Renal cortical epithelial cell (primary cell): ENCODE measurements at regions not wholly inside any gene's neighbourhood (a gene's known extent, or its start where the extent isn't known, plus 50 kb on each side); places are given as distances from the start of the nearest gene placed in this dataset.
A peak's percentile ranks its signal among the peaks of the same experiment; 100 is the strongest.
"Not testable (repeated sequence)": the region's sequence is repeated elsewhere in the genome, so short reads cannot be mapped to it uniquely, and the experiment has no call there.

Source experiments
- DNase-seq: peaks from one replicate; pipeline ENCODE4 v3.0.0-alpha.2; 2011; ENCODE audit warnings: low read depth

DNA sequence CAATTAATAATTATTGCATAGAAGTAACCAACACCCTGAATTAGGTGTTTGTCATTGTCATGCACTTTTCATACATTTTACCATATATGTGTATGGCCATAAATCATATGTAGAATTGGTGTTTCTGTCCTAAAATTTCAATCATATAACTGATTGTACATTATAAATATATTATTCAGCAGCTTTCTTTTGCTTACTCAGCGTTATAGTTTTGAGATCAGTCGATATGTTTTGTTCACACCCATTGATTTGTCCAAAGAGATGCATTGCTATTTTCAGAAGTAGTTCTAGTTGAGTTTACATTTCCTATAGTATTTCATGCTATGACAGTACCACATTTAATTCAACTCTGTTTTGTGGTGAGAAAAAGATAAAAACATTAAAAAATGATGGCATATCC lies 50.5 kb upstream of the PARP4 start:
- DNase-seq, result no peak

DNA sequence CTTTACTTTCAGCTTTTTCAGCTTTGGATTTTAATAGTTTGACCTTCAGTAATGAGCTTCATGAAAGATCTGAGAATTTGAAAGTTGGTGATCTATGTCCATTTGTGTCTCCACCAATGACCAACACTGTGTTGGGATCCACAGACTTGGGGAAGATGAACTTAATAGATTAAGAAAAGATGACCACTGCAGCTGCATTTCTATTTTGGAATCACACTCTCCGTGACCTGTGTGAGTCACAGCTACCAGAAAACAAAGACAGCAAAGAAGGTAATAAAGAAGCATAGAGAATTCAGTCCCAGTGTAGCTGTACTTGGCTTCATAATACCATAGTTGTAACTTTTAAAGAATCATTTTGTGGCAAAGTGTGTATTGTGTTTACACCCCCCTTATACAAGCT lies 51.4 kb upstream of the PARP4 start:
- DNase-seq, result peak; percentile 22

DNA sequence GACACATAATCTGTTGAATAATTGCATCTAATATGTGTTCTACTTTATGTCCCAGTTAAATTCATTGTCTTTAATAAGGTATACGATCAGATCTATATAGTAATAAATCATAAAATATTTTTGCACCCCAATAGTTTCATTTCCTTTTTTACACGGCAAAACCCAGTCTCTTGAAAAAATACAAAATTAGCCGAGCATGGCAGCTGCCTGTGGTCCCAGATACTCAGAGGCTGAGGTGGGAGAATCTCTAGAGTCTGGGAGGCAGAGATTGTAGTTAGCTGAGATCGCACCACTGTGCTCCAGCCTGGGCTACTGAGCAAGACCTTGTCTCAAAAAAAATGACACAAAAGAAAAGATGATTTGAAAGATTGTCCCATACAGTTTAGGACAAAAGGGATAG lies 52.3 kb upstream of the PARP4 start:
- no peak for DNase-seq

DNA sequence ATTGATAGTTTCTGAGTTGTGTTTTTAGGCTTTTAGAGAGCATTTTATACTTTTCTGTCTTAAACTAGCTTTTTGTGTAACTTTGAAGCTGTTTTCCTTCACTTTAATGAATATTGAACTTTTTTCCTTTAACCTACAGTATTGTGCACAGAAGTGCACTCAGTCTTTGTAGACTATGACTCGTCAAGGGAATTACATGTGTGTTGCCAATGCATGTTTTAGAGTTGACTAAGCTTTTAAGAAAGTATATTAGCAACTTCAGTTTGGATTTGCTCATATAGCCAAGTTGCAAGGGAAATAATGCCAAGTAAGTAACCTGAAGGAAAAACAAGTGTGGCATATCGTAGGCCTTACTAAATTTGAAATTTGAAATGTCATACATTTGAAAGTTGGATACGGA lies 55.0 kb upstream of the PARP4 start:
- DNase-seq, result peak; percentile 46

DNA sequence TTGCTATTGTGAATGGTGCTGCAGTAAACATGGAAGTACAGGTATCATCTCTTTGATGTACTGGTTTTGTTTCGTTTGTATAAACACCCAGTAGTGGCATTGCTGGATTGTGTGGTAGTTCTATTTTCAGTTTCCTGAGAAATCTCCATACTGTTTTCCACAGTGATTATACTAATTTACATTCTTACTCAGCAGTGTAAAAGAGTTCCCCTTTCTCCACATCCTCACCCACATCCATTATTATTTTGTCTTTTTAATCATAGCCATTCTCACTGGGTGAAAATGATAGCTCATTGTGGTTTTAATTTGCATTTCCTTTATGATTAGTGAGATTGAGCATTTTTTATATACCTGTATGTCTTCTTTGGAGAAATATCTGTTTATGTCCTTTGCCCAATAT lies 62.3 kb upstream of the PARP4 start:
- no peak for DNase-seq

DNA sequence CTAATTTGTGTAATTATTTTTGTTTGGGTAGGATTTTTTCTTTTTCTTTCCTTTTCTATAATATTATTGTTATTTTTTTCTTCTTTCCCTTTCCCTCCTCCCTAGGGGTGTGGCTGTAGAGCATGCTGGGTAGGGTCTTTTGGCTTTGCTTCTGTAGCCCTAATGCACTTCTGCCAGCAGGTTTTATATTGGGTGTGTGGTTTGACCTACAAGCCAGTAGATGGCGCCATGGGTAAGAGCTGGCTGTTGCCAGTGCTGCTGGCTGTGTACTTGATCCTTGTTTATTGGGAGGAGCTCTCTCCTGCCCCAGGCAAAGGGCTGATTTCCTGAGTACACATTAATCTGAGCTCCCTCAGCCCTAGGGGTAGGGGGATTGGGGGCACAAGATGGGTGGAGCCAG lies 67.7 kb upstream of the PARP4 start:
- DNase-seq, result peak; percentile 15

DNA sequence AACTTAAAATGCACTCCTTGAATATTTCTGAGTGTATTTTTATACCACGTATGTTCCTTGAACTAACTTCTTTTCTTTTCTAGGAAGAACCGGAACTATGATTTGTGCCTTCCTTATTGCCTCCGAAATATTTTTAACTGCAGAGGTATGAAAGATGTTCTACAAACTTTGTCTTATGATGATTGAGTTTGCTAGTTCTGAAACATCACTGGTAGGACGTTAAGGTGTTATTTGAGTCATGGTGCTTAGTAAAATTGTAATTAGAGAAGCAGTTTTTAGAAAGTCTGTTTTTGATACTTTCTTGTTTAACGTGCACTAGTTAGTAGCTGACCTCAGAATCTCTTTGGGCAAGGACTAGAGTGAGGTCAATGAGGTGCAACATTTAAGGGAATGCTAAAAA lies 69.0 kb upstream of the PARP4 start:
- DNase-seq, result not testable (repeated sequence)

DNA sequence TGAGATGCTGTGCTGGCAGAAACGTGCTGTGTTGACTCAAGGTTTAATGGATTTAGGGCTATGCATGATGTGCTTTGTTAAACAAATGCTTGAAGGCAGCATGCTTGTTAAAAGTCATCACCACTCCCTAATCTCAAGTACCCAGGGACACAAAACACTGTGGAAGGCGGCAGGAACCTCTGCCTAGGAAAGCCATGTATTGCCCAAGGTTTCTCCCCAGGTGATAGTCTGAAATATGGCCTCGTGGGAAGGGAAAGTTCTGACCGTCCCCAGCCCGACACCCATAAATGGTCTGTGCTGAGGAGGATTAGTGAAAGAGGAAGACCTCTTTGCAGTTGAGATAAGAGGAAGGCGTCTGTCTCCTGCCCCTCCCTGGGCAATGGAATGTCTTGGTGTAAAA lies 79.1 kb upstream of the PARP4 start:
- not testable (repeated sequence) for DNase-seq

DNA sequence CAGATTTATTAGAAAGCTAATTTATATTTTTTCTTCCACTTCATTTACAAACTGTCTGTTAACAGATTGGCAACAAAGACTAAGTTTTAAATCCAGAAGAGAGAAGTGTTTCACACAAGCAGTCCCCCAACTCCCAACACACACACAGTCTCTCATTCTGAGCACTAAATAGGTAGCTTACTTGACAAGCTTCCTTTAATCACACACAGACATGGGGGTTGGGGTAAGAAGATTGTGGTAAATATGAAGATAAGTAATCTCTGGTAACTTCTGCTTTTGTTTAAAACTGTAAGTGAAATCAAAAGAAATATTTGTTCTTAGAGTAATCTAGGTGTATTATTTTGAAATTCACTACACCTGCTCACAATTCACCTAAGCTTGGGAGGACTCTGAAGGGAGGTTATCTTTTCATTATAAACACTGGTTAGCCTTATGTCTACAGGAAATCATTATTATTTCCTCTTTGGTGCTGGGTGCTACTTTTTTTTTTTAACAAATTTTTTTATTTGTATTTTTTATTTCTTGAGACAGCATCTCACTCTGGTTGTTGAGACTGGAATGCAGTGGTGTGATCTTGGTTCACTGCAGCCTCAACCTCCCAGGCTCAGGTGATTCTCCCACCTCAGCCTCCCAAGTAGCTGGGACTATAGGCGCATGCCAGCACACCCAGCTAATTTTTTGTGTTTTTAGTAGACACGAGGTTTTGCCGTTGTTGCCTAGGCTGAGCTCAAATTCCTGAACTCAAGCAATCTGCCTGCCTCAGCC lies 82.1 kb upstream of the ATP12A start:
- DNase-seq, result not testable (repeated sequence)

DNA sequence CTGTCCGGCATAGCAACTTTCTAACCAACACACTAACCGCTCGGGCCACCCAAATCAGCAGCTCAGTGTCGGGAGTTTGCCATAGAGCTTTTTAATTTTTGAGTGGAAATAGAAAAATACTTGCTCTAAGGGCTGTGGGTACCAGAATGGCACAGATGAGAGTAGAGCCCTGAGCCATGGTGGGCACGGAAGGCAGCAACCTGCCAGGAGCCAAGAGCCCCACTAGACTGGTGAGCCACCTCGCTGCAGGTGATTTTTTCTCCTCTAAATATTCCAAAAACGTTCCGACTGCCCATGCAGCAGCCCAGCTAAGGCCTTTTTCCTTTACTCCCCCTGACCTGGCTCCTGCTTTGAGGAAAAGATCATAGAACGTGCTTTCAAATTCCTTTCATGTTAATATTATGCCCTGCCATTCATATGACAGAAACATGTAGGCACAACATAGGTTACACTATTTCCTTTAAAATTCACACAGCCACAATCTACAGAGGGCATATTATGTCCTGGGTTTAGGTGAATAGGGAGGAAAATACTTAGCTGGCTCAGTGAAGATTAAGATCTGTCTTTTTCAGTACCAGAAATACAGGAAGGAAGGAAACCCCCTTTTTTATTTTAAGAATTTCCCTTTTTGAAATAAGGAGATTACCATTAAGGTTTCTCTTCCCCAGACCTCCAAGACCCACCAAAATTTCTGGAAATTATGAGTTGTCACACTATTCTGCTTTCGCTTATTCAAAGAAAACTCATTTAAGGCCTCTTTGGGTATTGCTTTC lies 81.0 kb upstream of the ATP12A start:
- DNase-seq, result not testable (repeated sequence)

DNA sequence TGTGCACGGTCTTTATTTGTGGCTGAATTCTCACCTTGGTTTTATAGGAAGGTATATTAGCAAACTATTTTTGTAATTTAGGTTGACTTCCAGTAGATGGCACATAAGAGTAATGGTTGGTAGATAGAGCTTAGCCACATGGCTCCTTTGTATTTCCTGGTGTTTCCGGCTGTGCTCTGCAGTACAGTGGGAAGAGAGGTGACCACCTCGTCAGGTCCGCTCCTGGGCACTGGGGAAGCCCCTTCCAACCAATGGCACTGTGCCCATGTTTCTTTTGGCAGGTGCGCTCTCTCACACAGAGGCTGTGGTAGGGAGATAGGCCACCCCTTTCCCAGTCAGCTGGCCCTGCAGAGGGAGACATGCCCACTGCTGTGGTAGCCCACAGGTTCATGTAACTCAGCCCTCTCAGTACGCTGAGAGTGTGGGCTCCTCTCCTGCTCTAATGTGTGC lies 74.3 kb upstream of the ATP12A start:
- peak; percentile 39 for DNase-seq

DNA sequence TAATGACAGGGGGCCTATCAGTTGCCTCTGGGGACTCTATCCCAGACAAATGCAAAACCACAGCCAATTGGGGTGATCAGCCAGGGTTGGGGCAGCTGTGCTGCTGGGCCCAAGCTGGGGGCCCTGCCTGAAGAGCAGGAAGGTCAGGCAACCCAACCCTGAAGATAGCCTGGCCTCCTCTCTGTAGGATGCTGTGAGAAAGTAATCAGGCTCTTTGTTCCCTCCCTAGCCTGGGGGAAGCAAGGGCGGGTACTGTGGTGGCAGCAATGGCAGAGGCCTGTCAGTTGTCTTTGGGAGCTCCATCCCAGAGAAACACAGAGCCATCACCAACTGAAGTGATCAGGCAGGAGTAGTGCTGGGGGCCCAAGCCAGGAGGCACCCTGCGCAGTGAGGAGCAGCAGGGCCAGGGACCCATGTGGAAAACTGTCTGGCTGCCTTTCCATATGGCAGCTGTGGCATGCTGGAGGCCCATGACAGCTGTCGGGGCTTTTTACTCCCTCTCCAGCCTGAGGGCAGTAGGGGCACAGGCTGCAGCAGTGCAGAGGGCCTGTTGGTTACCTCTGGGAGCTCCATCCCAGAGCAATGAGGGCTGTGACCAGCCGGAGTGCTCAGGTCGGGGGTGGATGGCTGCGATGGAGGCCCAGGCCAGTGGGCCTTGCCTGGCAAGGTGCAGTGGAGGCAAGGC lies 73.6 kb upstream of the ATP12A start:
- no peak for DNase-seq

DNA sequence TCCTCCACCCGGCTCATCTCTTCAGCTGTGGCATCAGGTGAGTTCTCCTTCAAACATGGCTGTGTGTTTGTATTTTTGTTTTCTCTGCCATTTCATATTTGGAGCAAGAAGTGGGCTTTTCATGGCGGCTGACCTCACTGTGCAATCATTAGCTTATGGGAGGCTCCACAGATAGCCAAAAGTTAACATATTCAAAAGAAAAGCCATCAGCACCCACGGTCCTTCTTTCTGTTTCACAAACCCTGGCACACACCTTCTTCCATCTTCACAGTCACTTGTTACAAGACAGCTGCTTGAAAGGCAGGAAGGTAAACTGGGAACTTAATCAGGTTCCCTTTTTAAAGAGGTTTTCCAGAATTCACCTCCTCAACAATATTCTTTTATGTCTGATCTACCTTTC lies 69.3 kb upstream of the ATP12A start:
- DNase-seq, result no peak

DNA sequence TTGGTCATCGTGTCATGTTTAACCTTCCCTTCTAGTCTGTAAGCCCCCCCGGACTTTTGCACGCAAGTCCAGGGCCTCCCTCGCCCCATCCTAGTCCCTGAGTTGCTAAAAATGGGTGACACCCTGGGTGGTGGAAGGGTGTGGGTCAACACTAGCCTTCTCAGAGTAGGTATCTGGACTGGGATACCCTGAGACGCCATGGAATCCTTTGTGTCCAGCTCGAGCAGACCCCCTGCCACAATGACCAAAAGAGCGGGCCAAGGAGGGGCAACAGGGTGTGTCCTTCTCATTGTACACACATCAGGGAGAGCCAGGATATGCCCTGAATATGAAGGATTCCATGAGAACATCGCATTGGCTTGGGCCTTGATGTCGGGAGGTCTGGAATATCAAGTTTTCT lies 67.5 kb upstream of the ATP12A start:
- no peak for DNase-seq

DNA sequence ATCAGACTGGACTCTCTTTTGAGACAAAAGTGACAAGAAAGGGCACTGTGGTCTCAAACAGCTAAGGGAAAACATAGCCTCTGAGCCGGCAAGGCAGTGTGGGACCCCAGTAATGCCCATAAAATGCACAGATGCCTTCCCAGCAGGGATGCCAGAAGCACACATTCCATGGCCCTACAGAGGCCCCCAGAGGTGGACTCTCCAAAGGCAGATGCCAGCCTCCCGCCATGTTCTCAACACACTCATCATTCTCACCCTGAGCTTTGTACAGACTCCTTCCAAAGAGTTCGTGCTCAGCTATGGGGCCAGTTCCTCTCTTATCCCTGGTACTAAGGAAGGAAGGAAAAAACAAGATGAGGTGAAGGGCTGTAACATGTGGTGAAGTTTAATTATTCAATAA lies 67.1 kb upstream of the ATP12A start:
- DNase-seq, result no peak

DNA sequence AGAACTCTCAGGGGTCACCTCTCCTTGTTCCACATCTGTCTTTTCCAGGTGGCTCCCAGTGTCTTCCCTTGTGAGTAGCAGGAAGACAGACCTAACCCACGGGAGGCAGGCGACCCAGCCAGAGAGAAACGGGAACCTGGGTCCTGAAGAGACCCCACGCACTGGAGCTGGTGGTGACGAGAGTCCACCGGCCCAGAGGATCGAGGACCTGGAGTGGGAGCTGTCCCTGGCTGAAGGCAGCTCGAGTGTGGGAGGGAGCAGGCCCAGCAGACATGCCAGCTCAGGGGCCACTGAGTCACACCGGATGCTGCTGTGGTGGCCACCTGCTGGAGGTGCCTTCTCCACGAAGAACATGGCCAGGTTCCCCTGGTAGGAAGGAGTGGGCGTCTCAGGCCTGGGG lies 66.5 kb upstream of the ATP12A start:
- DNase-seq, result no peak

DNA sequence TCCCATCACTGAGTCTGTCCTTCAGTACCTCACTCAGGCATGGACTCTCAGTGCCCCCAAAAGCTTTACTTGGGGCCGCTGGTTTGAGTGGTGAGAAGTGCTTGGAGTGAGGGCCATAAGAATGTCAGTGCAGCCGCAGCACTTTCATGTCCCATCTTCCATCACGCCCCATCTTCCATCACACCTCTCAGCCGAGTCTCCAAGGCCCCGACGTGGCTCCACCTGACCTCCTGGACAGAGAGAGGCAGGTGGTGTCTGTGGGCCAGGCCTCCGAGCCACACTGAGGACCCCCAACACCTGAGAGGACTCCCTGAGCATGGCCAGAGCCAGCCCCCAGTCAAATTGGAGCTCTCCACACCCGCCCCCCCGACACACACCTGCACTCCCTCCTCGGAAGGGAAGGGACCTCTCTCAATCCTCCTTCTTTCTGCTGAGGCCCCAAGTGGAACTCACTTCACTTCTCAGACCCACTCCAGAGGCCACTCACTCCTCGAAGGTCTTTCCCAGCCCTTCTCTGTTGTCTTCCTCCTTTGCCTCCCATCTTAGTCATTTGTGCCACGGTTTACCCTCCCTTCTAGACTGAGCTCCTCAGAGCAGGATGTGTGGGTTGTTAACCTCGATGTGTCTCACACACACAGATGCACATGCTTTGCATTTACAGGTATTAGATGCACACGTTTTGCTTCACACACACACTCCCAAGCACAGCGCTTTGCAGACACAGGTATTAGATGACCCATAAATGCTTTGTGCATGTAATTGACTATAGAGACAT lies 65.7 kb upstream of the ATP12A start:
- no peak for DNase-seq

DNA sequence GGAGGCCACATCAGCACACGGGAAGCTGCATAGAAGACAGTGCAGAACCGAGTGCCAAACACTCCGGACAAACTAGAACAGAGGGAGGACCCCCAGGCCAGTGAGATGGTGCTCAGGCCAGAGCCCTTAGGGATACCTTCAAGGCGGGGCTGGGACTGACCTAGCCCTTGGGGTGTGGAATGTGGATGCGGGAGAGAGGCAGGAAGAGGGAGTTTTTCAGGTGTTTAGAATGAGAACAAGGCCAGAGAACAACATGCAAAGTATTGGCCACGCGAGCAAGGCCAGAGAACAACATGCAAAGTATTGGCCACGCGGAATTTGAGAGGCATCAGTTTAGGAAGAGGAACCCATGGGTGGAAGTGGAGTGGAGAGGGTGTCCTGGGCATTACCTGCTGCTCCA lies 65.1 kb upstream of the ATP12A start:
- no peak for DNase-seq

DNA sequence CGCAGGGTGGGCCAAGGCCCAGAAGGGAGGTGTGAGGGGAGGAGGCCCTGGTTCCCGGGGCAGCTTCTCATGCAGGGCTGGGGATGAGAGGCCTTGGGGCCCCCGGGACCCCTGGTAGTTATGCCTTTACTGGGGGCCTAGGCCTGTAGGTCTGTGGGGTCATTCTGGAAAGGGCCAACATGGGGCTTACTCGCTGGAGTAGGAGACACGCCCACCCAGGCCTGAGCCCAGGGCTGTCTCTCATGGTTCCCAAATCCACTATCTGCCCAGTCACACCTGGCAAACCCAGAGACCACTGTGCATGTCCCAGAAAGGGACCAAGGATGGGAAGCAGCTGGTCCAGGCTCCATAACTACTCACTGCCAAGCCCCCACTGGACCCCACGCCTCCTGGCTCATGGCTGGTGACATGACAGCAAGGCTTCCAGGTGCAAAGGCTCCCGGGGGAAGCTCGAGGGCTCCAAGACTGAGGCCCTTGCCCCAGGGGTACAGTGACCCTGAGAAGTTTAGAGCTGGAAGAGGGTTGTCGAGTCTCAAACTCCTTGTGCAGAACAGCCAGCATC lies 64.2 kb upstream of the ATP12A start:
- no peak for DNase-seq

DNA sequence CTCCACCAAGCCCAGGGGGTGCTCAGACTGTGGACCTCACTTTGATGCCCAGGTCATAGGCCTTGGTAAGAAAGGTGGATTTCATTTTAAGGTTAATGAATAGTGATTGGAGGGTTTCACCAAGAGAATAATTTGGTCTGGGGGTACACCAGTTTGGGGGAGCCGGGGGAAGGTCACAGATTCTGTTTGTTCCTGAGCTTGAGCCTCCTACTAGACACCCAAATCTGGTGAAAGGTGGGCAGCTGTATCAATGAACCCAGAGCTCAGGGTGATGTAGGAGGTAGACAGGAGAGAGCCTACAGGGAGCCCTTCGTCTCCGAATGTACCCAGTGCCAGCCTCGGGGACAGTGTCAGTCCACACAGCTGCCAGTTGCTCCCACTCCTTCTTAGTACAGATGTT lies 63.7 kb upstream of the ATP12A start:
- no peak for DNase-seq

DNA sequence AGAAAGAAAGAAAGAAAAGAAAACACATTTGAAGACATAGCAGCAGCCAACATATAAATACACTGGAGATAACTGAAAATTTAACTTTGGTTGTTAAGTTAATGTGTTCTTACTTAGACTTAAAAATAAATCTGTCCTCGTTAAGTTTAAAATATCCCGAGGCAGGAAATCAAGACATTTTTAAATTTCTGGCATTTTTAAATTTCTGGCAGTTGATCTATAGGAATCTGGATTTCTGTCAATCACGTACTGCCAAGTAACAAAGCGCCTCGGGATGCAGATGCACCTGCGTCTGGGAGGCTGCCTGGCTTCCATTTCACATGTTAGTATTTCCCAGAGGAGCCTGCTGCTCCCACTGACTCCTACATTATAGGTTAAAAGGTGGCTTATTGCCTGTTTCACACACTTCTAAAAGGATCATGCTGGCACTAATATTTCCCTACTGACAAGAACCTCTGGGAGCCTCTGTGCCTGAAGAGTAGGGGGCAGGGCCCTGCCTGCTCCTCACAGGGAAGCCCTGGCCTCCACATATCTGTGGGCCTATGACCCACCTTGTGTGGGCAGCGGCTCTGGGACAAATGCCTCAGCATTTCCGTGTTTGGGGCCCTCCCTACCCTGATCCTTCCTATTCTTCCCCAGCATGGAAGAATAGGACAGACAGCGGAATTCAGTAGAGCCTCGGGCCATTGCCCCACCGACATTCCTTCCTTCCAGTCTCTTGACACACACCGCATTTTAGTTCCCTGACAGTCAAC lies 62.8 kb upstream of the ATP12A start:
- DNase-seq, result no peak
